HG02642 (cell line): ENCODE measurements at regions not wholly inside any gene's neighbourhood (a gene's known extent, or its start where the extent isn't known, plus 50 kb on each side); places are given as distances from the start of the nearest gene placed in this dataset.

ENCODE experiments used
- ATAC-seq: cut with Tn5 transposase; IDR thresholded peaks from one replicate; pipeline ENCODE4 v1.9.1; 2021; ENCODE audit warnings: mild to moderate bottlenecking; ENCODE audit not compliant: unreplicated experiment, poor library complexity

- no peak for ATAC-seq
Measured at GRCh38 chr12:16901946-16902345, 296.0 kb upstream of the LMO3 start.

- no peak for ATAC-seq
Measured at GRCh38 chr12:16893426-16893825, 287.5 kb upstream of the LMO3 start.

- ATAC-seq: no peak
Measured at GRCh38 chr12:16891673-16892072, 285.7 kb upstream of the LMO3 start.

- no peak for ATAC-seq
Measured at GRCh38 chr12:16884819-16885218, 278.9 kb upstream of the LMO3 start.

GRCh38 chr12:16884056-16884455 is 278.1 kb upstream of the LMO3 start:
- ATAC-seq: peak; percentile 79

GRCh38 chr12:16881986-16882570 is 276.1 kb upstream of the LMO3 start:
- no peak for ATAC-seq

- ATAC-seq: no peak
Measured at GRCh38 chr12:16880864-16881285, 274.9 kb upstream of the LMO3 start.

GRCh38 chr12:16870845-16871244 is 264.9 kb upstream of the LMO3 start:
- ATAC-seq: no peak

GRCh38 chr12:16863742-16864141 is 257.8 kb upstream of the LMO3 start:
- ATAC-seq: no peak

GRCh38 chr12:16857456-16857923 is 251.5 kb upstream of the LMO3 start:
- ATAC-seq: peak; percentile 96

GRCh38 chr12:16854465-16854864 is 248.5 kb upstream of the LMO3 start:
- no peak for ATAC-seq

GRCh38 chr12:16849473-16849872 is 243.5 kb upstream of the LMO3 start:
- no peak for ATAC-seq

GRCh38 chr12:16844875-16845274 is 238.9 kb upstream of the LMO3 start:
- ATAC-seq: no peak

- ATAC-seq: peak; percentile 96
Measured at GRCh38 chr12:16833376-16834015, 227.5 kb upstream of the LMO3 start.

- ATAC-seq: no peak
Measured at GRCh38 chr12:16828891-16829290, 222.9 kb upstream of the LMO3 start.

- no peak for ATAC-seq
Measured at GRCh38 chr12:16807731-16808130, 201.8 kb upstream of the LMO3 start.

- no peak for ATAC-seq
Measured at GRCh38 chr12:16796168-16796567, 190.2 kb upstream of the LMO3 start.

GRCh38 chr12:16789204-16789790 is 183.3 kb upstream of the LMO3 start:
- peak; percentile 77 for ATAC-seq

GRCh38 chr12:16788506-16789203 is 182.7 kb upstream of the LMO3 start:
- no peak for ATAC-seq

GRCh38 chr12:16785953-16786352 is 180.0 kb upstream of the LMO3 start:
- ATAC-seq: no peak

GRCh38 chr12:16785524-16785923 is 179.6 kb upstream of the LMO3 start:
- ATAC-seq: no peak
